GM12873 (cell line): ENCODE measurements at regions not wholly inside any gene's neighbourhood (a gene's known extent, or its start where the extent isn't known, plus 50 kb on each side); places are given as distances from the start of the nearest gene placed in this dataset.

Source experiments
- TF ChIP-seq, protein P1 (sequence below): IDR thresholded peaks from 2 replicates; pipeline ENCODE4 v1.5.1; 2012; ENCODE audit warnings: low read depth, mild to moderate bottlenecking, moderate library complexity, low read length, control low read depth; ENCODE audit not compliant: insufficient read depth; ENCODE audit errors: missing control alignments

DNA sequence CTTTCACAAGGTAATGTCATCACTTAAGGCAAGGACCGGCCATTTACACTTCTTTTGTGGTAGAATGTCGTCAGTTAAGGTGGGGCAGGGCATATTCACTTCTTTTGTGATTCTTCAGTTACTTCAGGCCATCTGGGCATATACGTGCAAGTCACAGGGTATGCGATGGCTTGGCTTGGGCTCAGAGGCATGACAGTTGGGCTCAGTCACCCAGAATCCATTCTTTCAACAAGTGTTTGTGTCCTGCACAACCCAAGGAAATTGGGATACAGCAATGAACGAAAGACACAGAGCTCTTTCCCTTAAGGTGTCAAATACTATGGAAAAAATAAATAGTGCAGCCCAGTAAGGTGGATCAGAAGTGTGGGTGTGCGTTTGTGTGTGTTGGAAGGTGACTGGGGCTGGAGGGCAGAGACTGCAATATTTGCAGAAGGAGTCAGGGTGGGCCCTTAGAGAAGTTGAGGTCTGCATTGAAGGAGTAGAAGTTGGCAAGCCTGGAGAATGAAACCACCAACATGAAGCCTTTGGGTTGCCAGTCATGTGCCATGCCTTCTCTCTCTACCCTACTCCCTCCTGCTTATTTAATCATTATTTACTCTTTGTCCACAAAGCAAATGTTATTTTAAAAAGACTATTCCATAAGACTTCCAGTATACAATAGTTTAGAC, 222.8 kb upstream of the PRKCQ start:
- TF ChIP-seq, protein P1, sequence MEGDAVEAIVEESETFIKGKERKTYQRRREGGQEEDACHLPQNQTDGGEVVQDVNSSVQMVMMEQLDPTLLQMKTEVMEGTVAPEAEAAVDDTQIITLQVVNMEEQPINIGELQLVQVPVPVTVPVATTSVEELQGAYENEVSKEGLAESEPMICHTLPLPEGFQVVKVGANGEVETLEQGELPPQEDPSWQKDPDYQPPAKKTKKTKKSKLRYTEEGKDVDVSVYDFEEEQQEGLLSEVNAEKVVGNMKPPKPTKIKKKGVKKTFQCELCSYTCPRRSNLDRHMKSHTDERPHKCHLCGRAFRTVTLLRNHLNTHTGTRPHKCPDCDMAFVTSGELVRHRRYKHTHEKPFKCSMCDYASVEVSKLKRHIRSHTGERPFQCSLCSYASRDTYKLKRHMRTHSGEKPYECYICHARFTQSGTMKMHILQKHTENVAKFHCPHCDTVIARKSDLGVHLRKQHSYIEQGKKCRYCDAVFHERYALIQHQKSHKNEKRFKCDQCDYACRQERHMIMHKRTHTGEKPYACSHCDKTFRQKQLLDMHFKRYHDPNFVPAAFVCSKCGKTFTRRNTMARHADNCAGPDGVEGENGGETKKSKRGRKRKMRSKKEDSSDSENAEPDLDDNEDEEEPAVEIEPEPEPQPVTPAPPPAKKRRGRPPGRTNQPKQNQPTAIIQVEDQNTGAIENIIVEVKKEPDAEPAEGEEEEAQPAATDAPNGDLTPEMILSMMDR: no peak

DNA sequence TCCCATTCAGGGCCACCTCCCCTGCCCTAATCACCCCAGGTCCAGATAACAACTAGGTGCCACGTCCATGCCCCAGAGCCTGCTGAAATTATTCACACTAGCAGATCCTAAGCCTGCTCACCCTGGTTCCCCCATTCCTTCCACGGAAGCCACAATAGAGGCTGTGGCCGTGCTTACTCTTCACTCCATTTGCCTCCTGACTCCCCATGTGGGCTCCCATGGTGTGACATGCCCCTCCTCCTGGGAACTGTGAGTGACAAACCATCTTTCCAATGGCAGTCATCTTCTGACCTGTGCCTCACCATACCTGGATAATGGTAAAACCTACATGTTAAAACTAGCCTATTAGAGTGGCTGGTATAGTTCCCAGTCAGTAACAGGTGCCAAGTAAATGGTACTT, 216.2 kb upstream of the PRKCQ start:
- TF ChIP-seq, protein P1: no peak

DNA sequence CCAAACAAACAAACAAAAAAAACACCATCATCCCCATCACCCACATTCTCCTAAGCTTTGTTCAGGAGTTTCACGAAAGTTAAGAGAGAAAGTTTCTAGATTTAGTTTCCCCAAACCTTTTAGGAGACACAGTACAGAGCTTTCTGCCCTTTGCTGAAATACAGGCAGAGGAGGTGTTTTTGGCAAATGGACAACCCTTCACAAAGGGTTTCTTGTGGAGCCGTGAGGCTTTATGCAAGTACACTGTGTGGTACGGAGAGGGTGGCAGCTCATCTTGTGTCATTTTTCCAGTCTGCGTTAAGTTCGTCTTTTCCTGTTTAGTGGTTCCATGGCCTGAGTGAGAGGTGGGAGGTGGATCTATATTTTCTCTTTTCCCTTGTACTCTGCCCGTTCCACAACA, 215.5 kb upstream of the PRKCQ start:
- TF ChIP-seq, protein P1: no peak

DNA sequence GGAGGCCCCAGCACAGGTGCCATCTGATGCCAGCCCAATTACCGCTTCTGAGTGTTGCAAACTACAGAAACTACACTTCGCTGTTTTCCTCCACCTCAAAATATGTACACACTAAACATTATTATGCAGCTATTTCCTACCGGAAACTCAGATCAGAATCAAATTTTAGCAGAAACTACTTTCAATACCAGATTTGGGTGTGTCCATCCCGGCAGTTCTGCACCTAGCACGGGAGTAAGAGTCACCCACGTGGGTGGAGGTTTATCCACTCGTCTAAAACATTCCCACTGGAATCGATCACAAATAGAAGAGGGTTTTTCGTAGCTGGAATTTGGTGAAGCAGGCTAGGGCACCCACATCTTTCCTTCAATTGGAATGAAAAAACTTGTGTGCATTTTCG, 214.4 kb upstream of the PRKCQ start:
- TF ChIP-seq, protein P1: no peak

DNA sequence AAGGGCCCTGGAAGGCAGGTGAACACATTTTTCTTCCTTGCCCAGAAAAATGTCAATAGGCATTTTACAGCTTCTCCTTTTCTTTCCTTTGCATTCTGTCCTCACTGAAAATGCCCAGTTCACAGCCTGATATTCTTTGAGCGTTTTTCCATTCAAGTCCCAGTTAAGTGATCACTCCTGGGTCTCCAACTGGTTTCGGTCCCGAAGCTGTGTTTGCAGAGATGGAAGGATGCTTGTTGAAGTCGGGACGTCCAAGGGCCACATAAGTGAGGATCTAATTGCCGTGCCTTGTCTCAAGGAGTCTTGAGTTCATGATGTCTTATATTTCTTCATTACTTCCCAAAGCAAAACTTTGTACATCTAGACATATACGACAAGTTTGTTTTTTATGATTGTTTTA, 208.7 kb upstream of the PRKCQ start:
- TF ChIP-seq, protein P1: no peak

DNA sequence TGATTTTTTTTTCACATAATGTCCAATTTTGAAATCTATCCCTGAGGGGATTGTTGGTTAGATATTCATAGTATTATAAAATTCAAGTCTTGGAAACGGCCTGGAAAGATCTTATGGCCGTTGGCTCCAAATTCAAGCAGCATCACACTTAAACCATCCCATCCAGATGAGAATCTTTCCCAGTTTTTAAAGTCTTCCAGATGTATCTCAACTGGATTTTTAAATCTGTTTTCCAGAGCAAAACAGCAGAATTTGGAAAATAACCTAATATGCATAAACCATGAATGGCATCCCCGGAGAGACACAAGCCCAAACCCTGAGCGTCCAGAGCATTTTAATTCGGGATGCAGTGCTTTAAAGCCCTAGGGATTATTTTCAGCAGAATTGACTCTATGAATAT, 208.2 kb upstream of the PRKCQ start:
- TF ChIP-seq, protein P1: no peak

DNA sequence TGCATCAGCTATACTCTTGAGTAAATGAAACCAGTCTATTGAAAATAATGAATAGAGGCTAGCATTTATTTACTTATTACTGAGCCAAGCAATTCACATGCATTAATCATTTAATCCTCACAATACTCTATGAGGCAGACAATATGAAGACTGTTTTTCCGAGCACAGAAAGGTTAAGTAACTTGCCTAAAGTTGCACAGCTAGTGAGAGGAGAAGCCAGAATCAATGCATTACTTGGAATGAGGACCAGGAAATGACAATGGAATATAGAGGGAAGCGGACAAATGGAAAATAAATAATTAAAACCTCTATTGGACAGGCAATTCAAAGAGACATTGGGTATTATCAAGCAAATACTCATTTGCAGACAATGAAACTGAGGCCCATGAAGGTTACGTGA, 207.6 kb upstream of the PRKCQ start:
- TF ChIP-seq, protein P1: no peak

DNA sequence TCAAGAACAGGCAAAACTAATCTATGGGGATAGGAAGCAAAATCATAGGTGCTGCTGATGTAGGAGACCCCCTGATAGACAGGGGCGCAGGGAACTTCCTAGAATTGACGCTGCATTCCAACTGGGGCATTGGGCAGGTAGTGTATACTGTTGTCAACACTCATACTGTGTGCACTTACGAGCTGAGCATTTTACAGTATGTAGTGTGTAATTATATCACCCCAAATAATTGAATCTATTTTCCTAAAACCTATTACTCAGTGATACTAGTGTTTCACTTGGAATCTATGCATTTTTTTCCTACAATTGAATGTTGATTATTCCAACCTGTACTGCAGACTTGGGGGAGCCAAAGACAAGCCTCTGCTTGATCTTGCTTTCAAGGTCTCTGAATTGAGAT, 207.0 kb upstream of the PRKCQ start:
- TF ChIP-seq, protein P1: no peak
